ENCODE measurements at regions not wholly inside any gene's neighbourhood (a gene's known extent, or its start where the extent isn't known, plus 50 kb on each side); places are given as distances from the start of the nearest gene placed in this dataset.

GRCh38 chr14:104371917-104372316, 207.6 kb upstream of the C14orf180 start:
- no peak for TF ChIP-seq CTCF (IDR thresholded peaks at IDR 0.05)
- TF ChIP-seq ZFX (IDR thresholded peaks at IDR 0.05; ENCODE audit: borderline replicate concordance) = no peak

Data from 22Rv1 (cell line).